GM23338 (cell line): ENCODE measurements at regions not wholly inside any gene's neighbourhood (a gene's known extent, or its start where the extent isn't known, plus 50 kb on each side); places are given as distances from the start of the nearest gene placed in this dataset.

ENCODE experiments used
- EZH2 ChIP-seq: fragments of 200-600 bp; sonication (generic); IDR thresholded peaks from one replicate; pipeline ENCODE4 v1.8.0; 2017; ENCODE audit warnings: antibody characterized with exemption, mild to moderate bottlenecking, low read depth; ENCODE audit not compliant: unreplicated experiment
- EZH2phosphoT487 ChIP-seq: fragments of 200-600 bp; sonication (generic); IDR thresholded peaks from one replicate; pipeline ENCODE4 v1.8.1; 2018; ENCODE audit warnings: antibody characterized with exemption; ENCODE audit not compliant: unreplicated experiment
- POLR2AphosphoS5 ChIP-seq: IDR thresholded peaks from 2 replicates; pipeline ENCODE4 v1.6.1; 2016; ENCODE audit warnings: antibody characterized with exemption, low read depth
- TF ChIP-seq, protein P1 (sequence below), 2 experiments: fragments of 200-600 bp in 1 of 2; sonication (generic) in 1 of 2; conservative IDR thresholded peaks; 2 replicates each; pipeline versions ENCODE4 v1.5.1 to v1.6.1; 2016 to 2017; ENCODE audit warnings: antibody characterized with exemption in 2 of 2, low read depth in 2 of 2, mild to moderate bottlenecking in 2 of 2, moderate library complexity in 1 of 2

DNA sequence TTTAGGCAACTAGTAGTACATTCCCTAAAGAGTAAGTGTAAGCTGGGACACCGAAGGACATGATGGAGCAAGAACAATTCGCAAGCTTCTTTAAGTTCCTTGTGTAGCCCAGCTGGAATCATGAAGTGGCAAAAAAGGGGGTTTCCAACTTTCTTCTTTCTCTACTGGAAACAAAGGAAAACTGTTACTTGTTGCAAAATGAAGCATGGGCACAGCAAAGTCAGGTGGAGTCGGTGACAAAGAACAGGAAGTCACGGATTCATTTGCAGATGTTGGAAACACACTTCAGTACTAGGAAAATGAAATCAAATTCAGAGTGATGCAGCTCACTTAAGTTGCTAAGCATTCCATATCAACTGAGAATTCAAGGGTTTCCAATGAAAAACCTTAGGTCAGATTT, 706.9 kb upstream of the STXBP6 start:
- TF ChIP-seq, protein P1, sequence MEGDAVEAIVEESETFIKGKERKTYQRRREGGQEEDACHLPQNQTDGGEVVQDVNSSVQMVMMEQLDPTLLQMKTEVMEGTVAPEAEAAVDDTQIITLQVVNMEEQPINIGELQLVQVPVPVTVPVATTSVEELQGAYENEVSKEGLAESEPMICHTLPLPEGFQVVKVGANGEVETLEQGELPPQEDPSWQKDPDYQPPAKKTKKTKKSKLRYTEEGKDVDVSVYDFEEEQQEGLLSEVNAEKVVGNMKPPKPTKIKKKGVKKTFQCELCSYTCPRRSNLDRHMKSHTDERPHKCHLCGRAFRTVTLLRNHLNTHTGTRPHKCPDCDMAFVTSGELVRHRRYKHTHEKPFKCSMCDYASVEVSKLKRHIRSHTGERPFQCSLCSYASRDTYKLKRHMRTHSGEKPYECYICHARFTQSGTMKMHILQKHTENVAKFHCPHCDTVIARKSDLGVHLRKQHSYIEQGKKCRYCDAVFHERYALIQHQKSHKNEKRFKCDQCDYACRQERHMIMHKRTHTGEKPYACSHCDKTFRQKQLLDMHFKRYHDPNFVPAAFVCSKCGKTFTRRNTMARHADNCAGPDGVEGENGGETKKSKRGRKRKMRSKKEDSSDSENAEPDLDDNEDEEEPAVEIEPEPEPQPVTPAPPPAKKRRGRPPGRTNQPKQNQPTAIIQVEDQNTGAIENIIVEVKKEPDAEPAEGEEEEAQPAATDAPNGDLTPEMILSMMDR (conservative IDR thresholded peaks at IDR 0.05; ENCODE audit: low read depth in 2 of 2) = no peak
- TF ChIP-seq EZH2phosphoT487 (no peak), POLR2AphosphoS5 (no peak), EZH2 (no peak)
